HG03571 (cell line): ENCODE measurements at regions not wholly inside any gene's neighbourhood (a gene's known extent, or its start where the extent isn't known, plus 50 kb on each side); places are given as distances from the start of the nearest gene placed in this dataset.

Experiments used
- ATAC-seq: cut with Tn5 transposase; IDR thresholded peaks from one replicate; pipeline ENCODE4 v1.9.1; 2021; ENCODE audit not compliant: unreplicated experiment

GRCh38 chr14:65243766-65244442 lies 141.6 kb upstream of the MAX start:
- ATAC-seq = no peak

DNA sequence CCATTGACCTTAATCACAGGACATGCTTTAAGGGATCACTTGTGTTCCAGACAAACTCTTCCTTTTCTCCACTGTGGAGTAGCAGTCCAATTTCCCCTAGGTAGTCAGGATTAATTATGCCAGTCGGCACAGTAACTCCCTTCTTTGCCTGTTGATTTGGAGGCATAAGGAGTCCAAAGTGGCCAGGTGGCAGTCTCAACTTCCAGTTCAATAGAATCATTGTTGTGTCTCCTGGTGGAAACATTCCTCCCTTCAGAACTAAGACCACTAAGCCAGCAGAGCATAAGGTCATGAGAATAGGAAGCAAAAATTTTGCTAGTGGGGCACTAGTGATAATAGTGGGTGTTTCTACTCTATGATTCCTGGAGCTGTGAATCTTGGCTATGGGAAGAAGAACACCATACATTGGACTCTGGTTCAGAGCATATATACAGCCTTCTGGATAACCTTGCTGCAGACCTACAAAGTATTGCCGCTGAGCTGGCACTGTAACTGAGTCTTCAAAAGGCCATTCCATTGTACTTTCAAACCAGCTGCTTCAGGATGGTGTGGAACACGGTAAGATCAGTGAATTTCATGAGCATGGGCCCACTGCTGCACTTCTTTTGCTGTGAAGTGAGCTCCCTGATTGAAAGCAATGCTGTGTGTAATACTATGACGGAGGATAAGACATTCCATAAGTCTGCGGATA lies 147.3 kb upstream of the MAX start:
- no peak for ATAC-seq

GRCh38 chr14:65250162-65250495 lies 147.8 kb upstream of the MAX start:
- ATAC-seq = no peak

DNA sequence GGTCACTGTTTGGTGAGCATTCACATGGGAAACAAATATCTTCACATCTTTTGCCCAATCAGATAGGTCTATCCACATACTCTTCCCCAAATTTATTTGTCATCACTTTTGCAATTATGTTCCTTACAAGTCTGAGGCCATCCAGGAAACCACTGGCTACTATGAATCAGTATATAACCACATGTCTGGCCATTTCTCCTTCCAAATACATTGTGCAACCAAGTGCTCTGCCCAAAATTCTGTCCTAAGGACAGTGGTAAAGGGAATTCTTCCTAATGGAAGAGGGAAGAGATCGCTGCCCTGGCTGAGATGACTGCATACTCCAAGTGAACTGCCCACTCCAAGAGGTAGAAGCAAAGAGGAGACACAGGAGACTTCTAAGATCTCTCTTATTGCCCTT lies 148.9 kb upstream of the MAX start:
- ATAC-seq = no peak

DNA sequence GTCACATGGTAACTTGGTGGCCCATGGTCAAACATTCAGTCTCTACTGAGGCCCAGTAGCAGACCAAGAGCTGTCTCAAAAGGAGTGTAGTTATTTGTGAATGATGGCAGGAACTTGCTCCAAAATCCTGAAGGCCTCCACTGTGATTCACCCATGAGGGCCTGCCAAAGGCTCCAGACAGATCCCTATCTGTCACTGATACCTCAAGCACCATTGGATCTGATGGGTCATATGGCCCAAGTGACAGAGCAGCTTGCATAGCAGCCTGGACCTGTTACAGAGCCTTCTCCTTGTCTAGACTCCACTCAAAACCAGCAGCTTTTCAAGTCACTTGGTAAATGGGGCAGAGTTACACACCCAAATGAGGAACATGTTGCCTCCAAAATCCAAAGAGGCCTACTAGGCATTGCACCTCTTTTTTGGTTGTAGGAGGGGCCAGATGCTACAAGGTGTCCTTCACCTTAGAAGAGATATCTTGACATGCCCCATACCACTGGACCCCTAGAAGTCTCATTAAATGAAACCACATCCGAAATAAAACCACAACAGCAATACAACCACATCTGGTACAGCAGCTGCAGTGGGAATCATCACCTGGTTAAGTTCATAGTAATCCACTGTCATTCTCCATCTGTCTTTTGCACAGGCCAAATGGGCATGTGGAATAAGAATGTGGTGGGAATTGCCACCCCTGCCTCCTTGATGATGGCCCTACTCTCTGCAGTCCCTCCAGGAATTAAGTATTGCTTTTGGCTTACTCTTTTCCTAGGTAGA lies 150.4 kb upstream of the MAX start:
- no peak for ATAC-seq

- no peak for ATAC-seq
These were observed 152.8 kb upstream of the MAX start for GRCh38 chr14:65255029-65255545.

DNA sequence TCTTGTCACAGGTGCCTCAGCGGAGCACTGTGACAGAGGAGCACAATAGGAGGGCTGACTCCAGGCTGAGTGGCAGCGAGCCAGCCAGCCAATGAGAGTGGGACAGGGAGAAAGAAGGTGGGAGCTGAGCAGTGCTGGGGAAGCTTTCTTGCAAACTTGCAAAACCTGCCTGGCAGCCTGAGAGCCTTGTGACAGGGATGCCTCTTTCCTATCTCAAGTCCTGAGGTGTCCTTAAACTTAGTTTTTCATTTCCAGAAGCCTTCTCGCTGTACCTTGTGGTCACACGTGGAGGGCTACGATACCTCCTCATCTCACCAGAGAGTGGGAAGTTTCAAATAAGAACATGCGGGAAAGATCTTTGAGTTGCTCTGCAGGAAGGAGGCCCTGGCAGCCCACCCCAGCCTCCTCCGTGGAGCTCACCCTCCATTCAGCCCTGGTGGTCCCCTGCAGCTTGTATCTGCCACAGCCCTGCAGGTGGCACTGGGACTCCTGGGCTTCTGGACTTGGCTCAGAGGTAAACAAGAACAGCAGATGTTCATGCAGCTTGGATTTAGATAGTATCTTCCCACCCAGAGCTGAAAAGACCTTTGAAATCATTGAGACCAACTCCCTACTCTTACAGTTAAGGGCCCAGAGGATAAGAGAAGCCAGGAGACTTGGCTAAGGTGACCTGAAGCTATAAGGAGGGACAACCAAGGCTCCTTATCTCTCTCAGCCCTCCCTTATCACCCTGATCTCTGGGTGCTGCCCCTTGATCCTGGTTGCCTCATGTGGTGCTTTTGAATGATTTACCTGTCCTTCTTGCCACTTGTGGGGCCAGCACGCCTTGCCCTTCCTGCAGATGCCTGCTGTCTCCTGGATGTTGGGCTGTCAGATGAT lies 153.5 kb upstream of the MAX start:
- no peak for ATAC-seq

DNA sequence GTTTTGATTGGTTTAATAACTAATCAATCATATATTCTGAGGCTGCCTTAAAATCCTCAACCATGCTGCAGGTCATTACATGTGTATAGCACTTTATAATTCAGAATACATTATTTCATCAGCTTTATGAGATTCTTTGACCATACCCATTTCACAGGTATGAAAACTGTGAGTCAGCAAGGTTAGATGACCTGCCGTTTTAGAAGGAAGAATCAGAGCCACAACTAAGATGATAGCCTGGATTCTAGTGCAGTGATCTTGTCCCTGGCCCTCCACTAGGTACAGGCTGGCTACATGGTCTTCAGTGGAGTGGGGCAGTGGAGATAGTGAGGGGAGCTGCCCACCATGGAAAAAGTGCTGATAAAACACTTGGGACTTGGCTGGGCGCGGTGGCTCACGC lies 154.4 kb upstream of the MAX start:
- no peak for ATAC-seq

- no peak for ATAC-seq
These were observed 155.1 kb upstream of the FUT8 start for GRCh38 chr14:65257425-65257824.

DNA sequence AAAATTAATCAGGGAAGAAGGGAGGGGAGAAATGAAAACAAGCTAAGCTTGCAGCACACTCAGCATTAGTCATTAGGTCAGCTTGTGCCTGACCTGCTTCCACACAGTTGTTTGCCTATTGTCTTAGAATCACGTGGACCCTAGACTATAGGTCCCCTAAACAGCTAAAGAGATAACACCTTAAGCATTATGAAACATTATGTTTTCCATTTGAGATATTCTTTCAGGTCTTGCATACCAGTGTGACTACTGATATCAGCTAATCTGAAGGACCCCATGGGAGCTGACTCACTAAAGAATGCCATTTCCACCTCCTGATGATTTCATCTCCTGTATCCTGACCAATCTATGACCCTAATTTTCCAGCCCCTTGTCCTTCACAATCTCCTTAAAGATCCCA lies 154.1 kb upstream of the FUT8 start:
- ATAC-seq = no peak

- ATAC-seq = no peak
These were observed 153.5 kb upstream of the FUT8 start for GRCh38 chr14:65259000-65259399.

GRCh38 chr14:65260786-65261185 lies 151.7 kb upstream of the FUT8 start:
- ATAC-seq = no peak

GRCh38 chr14:65261425-65261920 lies 151.1 kb upstream of the FUT8 start:
- no peak for ATAC-seq

GRCh38 chr14:65261946-65262345 lies 150.6 kb upstream of the FUT8 start:
- no peak for ATAC-seq

GRCh38 chr14:65263177-65263788 lies 149.2 kb upstream of the FUT8 start:
- no peak for ATAC-seq

- no peak for ATAC-seq
These were observed 144.7 kb upstream of the FUT8 start for GRCh38 chr14:65267856-65268255.

DNA sequence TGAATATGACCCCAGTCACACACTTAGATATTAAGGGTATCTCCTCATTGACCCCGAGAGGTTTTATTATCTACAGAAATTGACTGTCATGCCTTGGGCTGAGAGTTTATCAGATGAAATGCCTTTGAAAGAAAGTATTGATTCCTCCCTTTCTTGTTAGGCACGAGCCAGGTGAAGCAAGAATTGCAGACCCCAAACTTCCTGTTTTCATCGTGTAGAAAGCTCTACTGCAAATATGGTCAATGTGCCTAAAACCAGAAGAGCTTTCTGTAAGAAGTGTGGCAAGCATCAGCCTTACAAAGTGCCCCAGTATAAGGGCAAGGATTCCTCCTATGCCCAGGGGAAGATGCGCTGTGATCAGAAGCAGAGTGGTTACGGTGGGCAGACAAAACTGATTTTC lies 143.9 kb upstream of the FUT8 start:
- ATAC-seq = no peak

DNA sequence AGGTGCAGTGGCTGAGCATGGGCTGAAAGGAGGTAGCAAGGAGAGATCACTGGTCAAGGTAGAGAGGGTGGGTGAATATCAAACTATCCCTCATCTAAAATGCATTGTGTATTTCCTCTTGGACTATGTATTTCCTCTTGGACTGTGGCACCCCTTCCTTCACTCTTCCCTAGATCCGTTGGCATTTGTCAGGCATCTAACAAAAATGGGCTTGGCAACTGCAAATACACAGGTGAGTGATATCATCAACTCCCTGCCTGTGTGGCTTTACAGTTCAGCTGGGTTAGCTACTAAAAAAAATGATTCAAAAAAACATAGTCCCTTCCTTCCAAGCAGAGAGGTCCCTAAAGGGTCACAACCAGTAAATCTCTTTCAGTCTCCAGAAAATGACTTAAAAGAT lies 142.8 kb upstream of the FUT8 start:
- no peak for ATAC-seq

GRCh38 chr14:65277027-65277426 lies 135.5 kb upstream of the FUT8 start:
- ATAC-seq = no peak

DNA sequence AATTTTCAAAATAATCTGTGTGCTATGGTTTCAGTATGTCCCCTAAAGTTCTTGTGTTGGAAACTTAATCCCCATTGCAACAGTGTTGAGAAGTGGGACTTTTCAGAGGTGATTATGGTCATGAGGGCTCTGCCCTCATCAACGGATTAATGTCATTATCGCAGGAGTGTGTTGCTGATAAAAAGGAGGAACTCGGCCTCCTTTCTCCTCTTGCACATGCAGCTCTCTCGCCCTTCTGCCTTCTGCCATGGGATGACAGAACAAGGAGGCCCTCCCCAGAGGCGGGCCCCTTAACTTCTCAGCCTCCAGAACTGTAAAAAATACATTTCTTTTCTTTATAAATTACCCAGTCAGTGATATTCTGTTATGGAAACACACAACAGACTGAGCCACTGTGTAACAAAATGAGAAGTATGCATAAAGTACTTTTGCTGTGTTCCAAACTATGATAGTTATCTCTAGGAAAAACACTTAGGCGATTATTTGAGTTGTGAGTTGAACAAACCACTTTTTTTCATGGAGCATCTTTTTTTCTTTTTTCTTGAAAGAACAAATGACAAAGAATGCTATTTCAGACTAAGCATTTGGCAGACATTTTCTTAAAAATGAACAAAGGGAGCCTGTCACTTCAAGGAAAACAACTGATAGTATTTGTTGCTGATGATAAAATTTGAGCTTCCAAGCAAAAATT lies 134.8 kb upstream of the FUT8 start:
- no peak for ATAC-seq
